Chondrocyte (in vitro differentiated cells): ENCODE measurements at regions not wholly inside any gene's neighbourhood (a gene's known extent, or its start where the extent isn't known, plus 50 kb on each side); places are given as distances from the start of the nearest gene placed in this dataset.

ENCODE experiments used
- DNase-seq: peaks from one replicate; pipeline ENCODE4 v3.0.0; 2021; ENCODE audit warnings: mixed read lengths, low spot score
- H3K27ac Mint-ChIP-seq: one replicate; pipeline ENCODE4 v1.8.0; 2021; ENCODE audit warnings: mild to moderate bottlenecking, moderate library complexity, mixed read lengths; ENCODE audit not compliant: unreplicated experiment
- H3K27me3 Mint-ChIP-seq: 2 replicates; pipeline ENCODE4 v1.8.0; 2021; ENCODE audit warnings: low read depth, mixed read lengths
- H3K36me3 Mint-ChIP-seq: 2 replicates; pipeline ENCODE4 v1.8.0; 2021; ENCODE audit warnings: low read depth, mixed read lengths
- H3K4me1 Mint-ChIP-seq: 2 replicates; pipeline ENCODE4 v1.8.0; 2021; ENCODE audit warnings: low read depth, mild to moderate bottlenecking, mixed read lengths
- H3K4me3 Mint-ChIP-seq: one replicate; pipeline ENCODE4 v1.8.0; 2021; ENCODE audit warnings: mild to moderate bottlenecking, moderate library complexity, mixed read lengths; ENCODE audit not compliant: unreplicated experiment
- H3K9me3 Mint-ChIP-seq: 2 replicates; pipeline ENCODE4 v1.8.0; 2021; ENCODE audit warnings: low read depth, mixed read lengths
- CTCF ChIP-seq: fragments of 200-600 bp; sonication (generic); IDR thresholded peaks from 2 replicates; pipeline ENCODE4 v1.5.0; 2021; ENCODE audit warnings: antibody characterized with exemption, mild to moderate bottlenecking, moderate library complexity

- Mint-ChIP-seq H3K9me3 (no peaks in the 10 kb centered on the region), H3K4me3 (no peak overlapping the region), H3K4me1 (no peaks in the 10 kb centered on the region), H3K36me3 (no peaks in the 10 kb centered on the region), H3K27ac (no peak overlapping the region), H3K27me3 (peaks cover 1% of the 10 kb centered on the region)
- TF ChIP-seq CTCF: no peak
- DNase-seq: no peak
Observed at GRCh38 chr14:54058505-54058904, 101.9 kb upstream of the BMP4 start.

- H3K27ac Mint-ChIP-seq: no peak overlapping the region
- no peak overlapping the region for H3K4me3 Mint-ChIP-seq
- no peaks in the 10 kb centered on the region for H3K9me3 Mint-ChIP-seq
- H3K27me3 Mint-ChIP-seq: no peaks in the 10 kb centered on the region
- no peak for DNase-seq
- H3K36me3 Mint-ChIP-seq: no peaks in the 10 kb centered on the region
- H3K4me1 Mint-ChIP-seq: peaks cover 8% of the 10 kb centered on the region
- TF ChIP-seq CTCF: peak; percentile 21
Observed at GRCh38 chr14:54083549-54084239, 127.1 kb upstream of the BMP4 start.

GRCh38 chr14:54085232-54085761 lies 128.7 kb upstream of the BMP4 start:
- no peaks in the 10 kb centered on the region for H3K36me3 Mint-ChIP-seq
- no peak for DNase-seq

GRCh38 chr14:54085841-54086240 lies 129.2 kb upstream of the BMP4 start:
- no peak for TF ChIP-seq CTCF
- no peaks in the 10 kb centered on the region for H3K36me3 Mint-ChIP-seq
- H3K4me3 Mint-ChIP-seq: no peak overlapping the region
- DNase-seq: no peak
- no peaks in the 10 kb centered on the region for H3K27me3 Mint-ChIP-seq
- peaks cover 8% of the 10 kb centered on the region for H3K4me1 Mint-ChIP-seq
- H3K9me3 Mint-ChIP-seq: peaks cover 8% of the 10 kb centered on the region
- H3K27ac Mint-ChIP-seq: no peak overlapping the region

More at GRCh38 chr14:54085232-54085761, 128.7 kb upstream of the BMP4 start:
- TF ChIP-seq CTCF: peak; percentile 24
- Mint-ChIP-seq H3K4me1 (peaks cover 8% of the 10 kb centered on the region), H3K4me3 (no peak overlapping the region), H3K27me3 (no peaks in the 10 kb centered on the region), H3K27ac (no peak overlapping the region), H3K9me3 (peaks cover 3% of the 10 kb centered on the region)

GRCh38 chr14:54086767-54087166 lies 130.1 kb upstream of the BMP4 start:
- no peak overlapping the region for H3K4me3 Mint-ChIP-seq
- no peaks in the 10 kb centered on the region for H3K36me3 Mint-ChIP-seq
- H3K4me1 Mint-ChIP-seq: peaks cover 8% of the 10 kb centered on the region
- H3K9me3 Mint-ChIP-seq: peaks cover 12% of the 10 kb centered on the region
- DNase-seq: no peak
- TF ChIP-seq CTCF: no peak
- H3K27ac Mint-ChIP-seq: no peak overlapping the region
- no peaks in the 10 kb centered on the region for H3K27me3 Mint-ChIP-seq
